ENCODE measurements at regions not wholly inside any gene's neighbourhood (a gene's known extent, or its start where the extent isn't known, plus 50 kb on each side); places are given as distances from the start of the nearest gene placed in this dataset.

DNA sequence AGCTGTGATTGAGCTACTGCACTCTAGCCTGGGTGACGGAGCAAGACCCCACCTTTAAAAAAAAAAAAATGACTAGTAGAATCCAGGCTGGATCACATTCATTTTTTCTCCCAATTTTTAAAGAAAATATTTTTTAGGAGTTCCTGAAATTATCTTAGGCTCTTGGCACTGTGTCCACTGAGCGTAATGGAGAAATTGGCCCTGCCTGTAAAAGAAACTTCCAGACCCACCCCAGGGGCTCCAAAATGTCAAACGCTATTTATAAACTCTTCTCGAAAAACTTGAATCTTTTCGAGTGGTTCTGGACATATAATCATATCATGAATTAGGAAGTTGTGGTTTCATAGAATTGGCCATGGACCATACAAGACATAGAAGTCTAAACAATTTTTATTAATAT is 300.2 kb upstream of the RGMA start:
- TF ChIP-seq CTCF (IDR thresholded peaks at IDR 0.05): no peak
- no peak for TF ChIP-seq POLR2A (IDR thresholded peaks at IDR 0.05)
